ENCODE measurements at regions not wholly inside any gene's neighbourhood (a gene's known extent, or its start where the extent isn't known, plus 50 kb on each side); places are given as distances from the start of the nearest gene placed in this dataset.

DNA sequence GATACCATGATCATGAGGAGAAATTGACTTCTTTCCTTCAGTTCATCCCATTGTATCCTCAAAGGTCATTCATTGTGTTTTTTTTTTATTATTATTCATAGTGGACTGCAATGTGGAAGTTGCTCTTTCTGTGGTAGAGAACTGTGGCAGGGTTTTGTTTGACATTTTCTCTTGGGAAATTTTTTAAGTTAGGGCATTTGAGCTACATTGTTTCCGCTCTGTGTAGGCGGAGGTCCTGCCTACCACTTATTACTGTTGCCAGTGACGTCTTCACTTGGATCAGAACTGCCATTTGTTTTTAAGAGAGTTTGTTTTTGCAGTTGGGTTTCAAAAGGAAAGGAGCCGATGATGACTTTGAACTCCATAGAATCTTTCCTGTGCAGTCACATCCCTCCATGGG lies 287.4 kb upstream of the FMN2 start:
- Histone ChIP-seq H3K36me3 (replicated peaks; ENCODE audit: insufficient read depth, low read depth) (no peaks in the 10 kb centered on the region), H3K4me3 (no peak overlapping the region), H3K79me2 (no peaks in the 10 kb centered on the region), H3K27ac (no peak overlapping the region), H3K9me3 (ENCODE audit: low read depth) (no peaks in the 10 kb centered on the region), H3K9me2 (replicated peaks; ENCODE audit: insufficient read depth) (no peaks in the 10 kb centered on the region), H4K20me1 (ENCODE audit: insufficient read depth, poor library complexity, severe bottlenecking) (no peaks in the 10 kb centered on the region), H3K4me2 (no peak overlapping the region), H3K27me3 (no peaks in the 10 kb centered on the region), H2AFZ (no peak overlapping the region), H3K4me1 (ENCODE audit: insufficient read depth) (peaks cover 6% of the 10 kb centered on the region)
- no peak for DNase-seq (ENCODE audit: low spot score)
- TF ChIP-seq EZH2 (IDR thresholded peaks at IDR 0.05; ENCODE audit: borderline replicate concordance) (no peak), EZH2phosphoT487 (IDR thresholded peaks at IDR 0.05; ENCODE audit: low read depth, severe bottlenecking, unreplicated experiment) (no peak)
- TF ChIP-seq, protein P1, sequence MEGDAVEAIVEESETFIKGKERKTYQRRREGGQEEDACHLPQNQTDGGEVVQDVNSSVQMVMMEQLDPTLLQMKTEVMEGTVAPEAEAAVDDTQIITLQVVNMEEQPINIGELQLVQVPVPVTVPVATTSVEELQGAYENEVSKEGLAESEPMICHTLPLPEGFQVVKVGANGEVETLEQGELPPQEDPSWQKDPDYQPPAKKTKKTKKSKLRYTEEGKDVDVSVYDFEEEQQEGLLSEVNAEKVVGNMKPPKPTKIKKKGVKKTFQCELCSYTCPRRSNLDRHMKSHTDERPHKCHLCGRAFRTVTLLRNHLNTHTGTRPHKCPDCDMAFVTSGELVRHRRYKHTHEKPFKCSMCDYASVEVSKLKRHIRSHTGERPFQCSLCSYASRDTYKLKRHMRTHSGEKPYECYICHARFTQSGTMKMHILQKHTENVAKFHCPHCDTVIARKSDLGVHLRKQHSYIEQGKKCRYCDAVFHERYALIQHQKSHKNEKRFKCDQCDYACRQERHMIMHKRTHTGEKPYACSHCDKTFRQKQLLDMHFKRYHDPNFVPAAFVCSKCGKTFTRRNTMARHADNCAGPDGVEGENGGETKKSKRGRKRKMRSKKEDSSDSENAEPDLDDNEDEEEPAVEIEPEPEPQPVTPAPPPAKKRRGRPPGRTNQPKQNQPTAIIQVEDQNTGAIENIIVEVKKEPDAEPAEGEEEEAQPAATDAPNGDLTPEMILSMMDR (IDR thresholded peaks at IDR 0.05; ENCODE audit: poor library complexity), result no peak
- WGBS (ENCODE audit: low lambda C conversion rate, missing lambda C conversion rate), result 88% methylated on average over 4 of the region's 4 CpGs

GRCh38 chr1:239805042-239805441 lies 286.6 kb upstream of the FMN2 start:
- no peaks in the 10 kb centered on the region for H3K36me3 ChIP-seq (replicated peaks; ENCODE audit: insufficient read depth, low read depth)
- TF ChIP-seq EZH2 (IDR thresholded peaks at IDR 0.05; ENCODE audit: borderline replicate concordance), result no peak
- TF ChIP-seq, protein P1 (IDR thresholded peaks at IDR 0.05; ENCODE audit: poor library complexity), result no peak
- no peak for TF ChIP-seq EZH2phosphoT487 (IDR thresholded peaks at IDR 0.05; ENCODE audit: low read depth, severe bottlenecking, unreplicated experiment)
- WGBS (ENCODE audit: low lambda C conversion rate, missing lambda C conversion rate), result 98% methylated on average over 4 of the region's 4 CpGs
- H3K27me3 ChIP-seq, result no peaks in the 10 kb centered on the region
- H3K27ac ChIP-seq, result no peak overlapping the region
- H3K4me2 ChIP-seq, result no peak overlapping the region
- H3K9me3 ChIP-seq (ENCODE audit: low read depth), result no peaks in the 10 kb centered on the region
- no peak overlapping the region for H3K4me3 ChIP-seq
- H4K20me1 ChIP-seq (ENCODE audit: insufficient read depth, poor library complexity, severe bottlenecking), result no peaks in the 10 kb centered on the region
- H3K4me1 ChIP-seq (ENCODE audit: insufficient read depth), result peaks cover 6% of the 10 kb centered on the region
- no peaks in the 10 kb centered on the region for H3K79me2 ChIP-seq
- H3K9me2 ChIP-seq (replicated peaks; ENCODE audit: insufficient read depth), result no peaks in the 10 kb centered on the region
- DNase-seq (ENCODE audit: low spot score), result no peak
- no peak overlapping the region for H2AFZ ChIP-seq

DNA sequence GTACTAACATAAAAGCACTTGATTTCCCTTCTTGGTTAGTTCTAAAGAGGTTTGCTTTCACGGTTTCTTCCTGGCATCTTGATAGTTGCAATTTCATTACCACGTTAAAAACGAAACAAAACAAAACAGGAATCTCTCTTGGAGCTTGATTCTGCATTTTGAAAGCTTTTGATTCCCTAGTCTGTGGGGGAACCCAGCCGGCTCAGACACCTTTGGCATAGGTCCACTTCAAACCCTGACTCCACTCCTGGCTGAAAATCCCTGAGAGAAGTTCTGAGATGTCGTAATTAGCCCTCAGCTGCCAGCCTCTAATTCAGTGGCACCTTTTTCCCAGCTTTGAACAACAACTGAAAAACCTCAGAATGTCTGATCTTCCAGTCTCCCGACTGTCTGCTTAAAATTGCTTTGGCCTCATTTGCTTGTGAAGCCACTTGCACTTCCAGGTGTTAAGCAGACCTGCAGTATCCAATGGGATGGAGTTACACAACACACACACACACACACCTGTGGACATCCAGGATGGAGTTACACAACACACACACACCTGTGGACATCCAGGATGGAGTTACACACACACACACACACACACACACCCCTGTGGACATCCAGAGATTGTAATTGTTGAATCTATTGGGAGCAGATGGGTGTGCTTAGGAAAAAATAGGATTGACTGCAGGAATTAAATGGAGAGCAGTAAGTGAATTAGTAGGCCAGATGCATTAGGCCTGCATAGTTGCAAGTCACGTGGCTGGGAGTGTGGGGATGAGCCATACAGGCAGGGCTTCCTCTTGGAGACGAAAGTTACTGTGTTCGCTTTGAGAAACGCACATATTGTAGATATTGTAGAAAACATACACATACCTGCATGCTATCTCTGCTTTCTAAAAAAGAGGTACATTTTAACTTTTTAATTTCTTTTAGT lies 285.6 kb upstream of the FMN2 start:
- Histone ChIP-seq H3K4me2 (no peak overlapping the region), H2AFZ (no peak overlapping the region), H3K4me1 (ENCODE audit: insufficient read depth) (peaks cover 6% of the 10 kb centered on the region), H3K79me2 (no peaks in the 10 kb centered on the region), H3K36me3 (replicated peaks; ENCODE audit: insufficient read depth, low read depth) (no peaks in the 10 kb centered on the region), H4K20me1 (ENCODE audit: insufficient read depth, poor library complexity, severe bottlenecking) (no peaks in the 10 kb centered on the region), H3K4me3 (no peak overlapping the region), H3K9me2 (replicated peaks; ENCODE audit: insufficient read depth) (no peaks in the 10 kb centered on the region), H3K27ac (no peak overlapping the region), H3K27me3 (no peaks in the 10 kb centered on the region), H3K9me3 (ENCODE audit: low read depth) (no peaks in the 10 kb centered on the region)
- no peak for TF ChIP-seq EZH2phosphoT487 (IDR thresholded peaks at IDR 0.05; ENCODE audit: low read depth, severe bottlenecking, unreplicated experiment)
- TF ChIP-seq, protein P1 (IDR thresholded peaks at IDR 0.05; ENCODE audit: poor library complexity), result no peak
- TF ChIP-seq EZH2 (IDR thresholded peaks at IDR 0.05; ENCODE audit: borderline replicate concordance), result no peak
- WGBS (ENCODE audit: low lambda C conversion rate, missing lambda C conversion rate), result 85% methylated on average over 10 of the region's 10 CpGs
- DNase-seq (ENCODE audit: low spot score), result no peak

Measured in hepatocyte (in vitro differentiated cells).